D341Med (cell line): ENCODE measurements at regions not wholly inside any gene's neighbourhood (a gene's known extent, or its start where the extent isn't known, plus 50 kb on each side); places are given as distances from the start of the nearest gene placed in this dataset.

Experiments used
- DNase-seq: peaks from one replicate; pipeline ENCODE4 v3.0.0; 2012; ENCODE audit warnings: low spot score

GRCh38 chr19:30703645-30704044 lies 331.5 kb downstream of the ZNF536 start:
- no peak for DNase-seq

- no peak for DNase-seq
Measured at GRCh38 chr19:30701178-30701577, 329.0 kb downstream of the ZNF536 start.

GRCh38 chr19:30699871-30700280 lies 327.7 kb downstream of the ZNF536 start:
- DNase-seq: no peak

- peak; percentile 86 for DNase-seq
Measured at GRCh38 chr19:30696514-30696913, 324.3 kb downstream of the ZNF536 start.

GRCh38 chr19:30695171-30695875 lies 323.1 kb downstream of the ZNF536 start:
- no peak for DNase-seq

- DNase-seq: no peak
Measured at GRCh38 chr19:30694156-30694755, 322.1 kb downstream of the ZNF536 start.

- DNase-seq: peak; percentile 75
Measured at GRCh38 chr19:30692879-30693503, 320.8 kb downstream of the ZNF536 start.

DNA sequence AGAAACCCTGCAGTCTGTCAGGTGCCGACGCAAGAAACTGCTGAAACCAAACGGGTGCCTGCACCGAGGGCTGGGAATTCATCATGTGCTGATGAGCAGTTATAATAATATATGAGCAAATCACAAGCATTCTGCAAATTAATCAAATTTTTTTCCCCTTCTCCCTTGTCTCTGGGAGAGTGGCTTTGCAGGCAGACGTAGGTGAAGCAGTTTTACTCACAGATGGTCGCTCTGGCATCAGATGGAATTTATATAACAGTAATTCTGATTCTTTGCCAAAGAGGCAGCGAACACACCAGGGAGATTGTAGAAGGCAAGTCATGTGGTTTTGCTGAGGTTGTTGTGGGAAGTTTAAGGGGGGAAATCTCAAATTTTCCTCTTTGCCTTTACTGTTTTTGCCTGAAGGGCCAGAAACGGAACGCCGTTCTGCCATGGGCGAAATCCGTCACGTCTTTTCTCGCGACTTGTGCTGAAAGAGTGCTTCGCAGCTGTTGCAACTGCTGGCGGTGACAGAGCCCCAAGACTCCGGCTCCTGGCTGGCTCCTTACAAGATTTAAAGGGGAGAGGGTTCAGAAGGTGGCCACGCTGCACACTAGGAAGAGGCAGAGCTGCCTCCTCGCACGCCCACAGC lies 320.1 kb downstream of the ZNF536 start:
- DNase-seq: peak; percentile 71

GRCh38 chr19:30691819-30692166 lies 319.6 kb downstream of the ZNF536 start:
- DNase-seq: no peak

DNA sequence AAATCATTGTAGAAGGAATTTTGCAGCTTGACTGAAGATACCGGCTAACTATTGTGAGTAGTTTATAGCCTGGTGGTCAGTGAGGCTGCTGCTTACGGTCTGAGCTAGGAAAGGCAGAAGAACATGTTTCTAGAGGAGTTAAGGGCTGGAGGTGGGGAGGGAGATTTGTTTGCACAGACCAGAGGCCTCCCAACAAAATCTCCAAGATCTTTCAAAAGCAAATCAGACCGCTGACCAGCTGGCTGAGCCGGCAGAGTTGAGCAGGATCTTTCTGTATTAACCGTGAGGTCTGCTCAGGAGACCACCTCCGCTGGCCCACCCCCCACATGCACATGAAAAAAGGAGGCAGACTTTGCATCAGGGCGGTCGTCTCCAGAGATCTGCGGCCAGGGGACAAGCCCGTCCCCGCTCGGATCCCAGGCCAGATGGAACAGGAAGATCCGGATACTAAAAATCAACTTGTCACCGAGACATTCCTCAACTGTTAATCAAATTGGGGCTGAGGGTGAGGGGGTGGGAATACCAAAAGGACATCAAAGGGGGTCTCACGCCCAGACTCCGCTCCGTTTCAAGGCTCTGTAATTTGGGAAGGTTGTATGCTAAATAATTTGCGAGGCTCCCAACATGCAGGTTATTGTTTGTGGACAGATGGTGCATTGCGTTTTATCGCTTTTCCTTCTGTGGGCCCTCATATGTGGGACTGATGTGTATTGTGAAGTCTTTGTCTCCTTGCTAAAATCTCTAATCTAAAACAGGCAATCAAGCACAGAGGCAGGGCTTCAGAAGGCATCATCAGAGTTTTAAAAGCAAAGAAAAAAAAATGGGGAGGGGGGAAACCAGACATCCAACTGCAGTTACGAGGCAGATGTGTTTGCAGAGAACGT lies 319.0 kb downstream of the ZNF536 start:
- DNase-seq: no peak

- no peak for DNase-seq
Measured at GRCh38 chr19:30690525-30690924, 318.3 kb downstream of the ZNF536 start.

DNA sequence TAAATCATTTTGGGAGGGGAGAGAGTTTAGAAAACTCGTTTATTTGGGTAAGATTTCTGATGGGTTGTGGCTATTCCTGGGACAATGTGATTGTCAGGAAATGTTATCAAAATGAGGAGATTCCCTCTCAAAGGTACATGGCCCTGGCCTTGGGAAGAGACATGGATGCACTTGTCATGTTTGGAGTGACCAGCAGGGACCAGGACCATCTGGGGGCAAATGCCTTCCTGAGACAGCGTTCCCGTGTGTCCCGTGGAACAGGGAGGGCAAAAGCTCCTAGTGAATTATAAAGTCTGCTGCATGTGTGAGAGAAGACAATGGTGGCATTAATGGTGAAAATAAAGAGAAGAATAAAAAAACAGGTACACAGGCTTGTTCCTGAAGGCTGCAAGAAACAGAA lies 317.3 kb downstream of the ZNF536 start:
- DNase-seq: no peak

- DNase-seq: no peak
Measured at GRCh38 chr19:30688696-30689095, 316.5 kb downstream of the ZNF536 start.

DNA sequence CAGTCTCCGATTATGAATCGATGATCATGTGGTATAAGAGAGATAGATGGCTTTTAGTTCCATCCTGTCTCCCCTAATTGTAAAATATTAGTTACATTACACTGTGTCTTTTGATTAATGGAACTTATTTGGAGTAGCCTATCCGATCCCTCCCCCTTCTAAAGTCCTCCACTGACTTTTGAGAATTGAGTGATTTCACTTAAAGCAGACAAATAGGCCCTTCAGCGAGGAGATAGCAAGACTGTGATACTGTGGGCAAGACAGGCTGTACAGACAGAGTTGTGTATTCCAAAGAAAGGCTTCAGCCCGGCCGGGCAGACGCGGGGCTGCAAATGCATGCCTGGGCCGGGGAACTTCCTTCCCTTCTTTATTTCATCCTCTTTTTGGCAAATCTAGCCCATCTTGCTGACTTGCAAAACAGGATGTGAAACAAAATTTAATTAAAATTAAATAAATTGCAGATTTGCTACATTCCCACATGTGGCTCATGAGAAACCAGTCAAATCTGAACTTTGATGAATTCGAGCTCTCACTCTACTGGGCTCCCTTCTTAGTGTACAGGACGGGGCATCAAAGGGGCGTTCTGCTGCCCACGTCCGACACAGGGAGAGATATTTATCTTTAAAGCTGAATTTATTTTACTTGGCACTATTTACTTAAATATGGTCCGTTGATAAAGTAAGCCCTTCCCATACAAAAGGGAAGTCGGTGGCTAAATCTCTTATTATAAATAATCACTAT lies 314.8 kb downstream of the ZNF536 start:
- no peak for DNase-seq

- peak; percentile 62 for DNase-seq
Measured at GRCh38 chr19:30686176-30686820, 314.1 kb downstream of the ZNF536 start.

- no peak for DNase-seq
Measured at GRCh38 chr19:30685426-30686000, 313.3 kb downstream of the ZNF536 start.

DNA sequence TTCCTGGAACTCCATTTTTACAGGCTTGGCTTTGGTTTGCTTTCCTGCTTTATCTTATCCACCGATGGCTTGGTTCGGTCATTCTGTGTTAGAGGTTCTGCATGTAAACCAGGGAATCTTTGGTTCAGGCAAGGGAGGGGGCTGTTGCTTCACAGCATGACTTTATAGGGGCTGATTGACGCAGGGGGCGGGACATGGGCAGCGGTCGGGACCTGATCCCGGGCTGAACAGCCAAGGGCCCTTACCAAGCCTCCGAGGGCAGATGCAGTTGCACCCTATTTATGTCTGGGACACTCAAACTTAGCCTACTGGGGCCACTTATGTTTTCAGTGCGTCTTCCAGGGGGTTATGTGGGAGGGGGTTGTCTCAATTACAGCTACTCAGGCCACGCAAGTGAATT lies 312.4 kb downstream of the ZNF536 start:
- DNase-seq: no peak

GRCh38 chr19:30682999-30683536 lies 310.9 kb downstream of the ZNF536 start:
- DNase-seq: peak; percentile 87

DNA sequence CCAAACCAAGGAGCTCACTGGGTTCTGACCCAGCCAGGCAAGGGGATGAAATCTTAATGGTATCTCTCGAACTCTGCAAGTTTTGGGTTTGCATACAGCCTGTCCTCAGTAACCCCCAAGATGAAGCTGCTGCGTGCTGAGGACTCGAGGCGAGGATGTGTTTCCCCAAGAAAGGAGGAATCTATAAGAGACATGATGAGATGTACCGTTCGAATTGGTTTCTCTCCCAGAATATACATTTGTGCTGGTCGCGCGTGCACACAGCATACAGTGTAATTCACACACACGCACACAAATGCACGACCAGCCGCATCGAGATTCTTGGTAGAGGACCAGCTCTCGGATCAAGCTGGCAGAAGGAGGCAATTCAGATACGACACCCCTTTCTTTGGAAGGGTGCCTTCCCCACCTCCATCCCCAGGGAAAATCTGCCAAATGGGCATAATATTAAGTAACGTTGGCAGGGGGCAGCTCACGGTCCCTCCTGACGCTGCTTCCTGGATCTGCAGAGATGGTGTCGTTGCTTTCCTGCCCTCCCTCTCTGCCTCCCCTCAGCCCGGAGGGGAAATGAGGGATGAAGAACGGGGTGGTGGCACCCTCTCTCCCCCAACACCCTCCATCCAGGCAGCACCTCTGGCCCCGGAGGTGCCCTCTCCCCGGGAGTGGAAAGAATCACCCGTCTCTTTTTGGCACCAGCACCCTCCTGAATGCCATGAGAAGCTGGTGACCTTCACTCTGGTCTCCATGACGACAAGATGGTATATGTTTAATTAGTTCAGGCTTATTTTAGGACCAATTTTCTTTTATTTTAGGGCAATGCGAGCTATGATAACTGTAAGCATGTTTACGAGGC lies 310.2 kb downstream of the ZNF536 start:
- no peak for DNase-seq
